HEK293 (cell line): ENCODE measurements at regions not wholly inside any gene's neighbourhood (a gene's known extent, or its start where the extent isn't known, plus 50 kb on each side); places are given as distances from the start of the nearest gene placed in this dataset.

Experiments used
- CTCF ChIA-PET: fragments of 350-600 bp; formaldehyde crosslinking; extraction: SDS; loops from one replicate; lab custom pipeline; 2021; ENCODE audit warnings: antibody characterized with exemption; lab: Yijun Ruan, JAX
- POLR2A ChIA-PET: fragments of 300-600 bp; formaldehyde crosslinking; extraction: SDS; loops from one replicate; lab custom pipeline; 2020; ENCODE audit warnings: antibody characterized with exemption, inconsistent platforms; lab: Yijun Ruan, JAX
- H3K27ac ChIP-seq: fragments of 200-500 bp; sonication (Bioruptor generic); 2 replicates; pipeline ENCODE4 v1.5.1; 2014; ENCODE audit warnings: low read depth, low read length, control low read depth, inconsistent platforms; ENCODE audit errors: extremely low read depth
- H3K36me3 ChIP-seq, 2 experiments: fragments of 200-500 bp in 1 of 2; sonication (Bioruptor generic) in 1 of 2; 1 replicate in 1 of 2; 2 replicates in 1 of 2; pipeline ENCODE4 v1.5.1; 2014 to 2017; ENCODE audit warnings: inconsistent platforms in 2 of 2, low read length in 2 of 2; ENCODE audit not compliant: control insufficient read depth in 2 of 2, insufficient read depth in 1 of 2
- H3K4me1 ChIP-seq: fragments of 200-500 bp; sonication (Bioruptor generic); 2 replicates; pipeline ENCODE4 v1.5.1; 2014; ENCODE audit warnings: mild to moderate bottlenecking, low read length, inconsistent platforms; ENCODE audit not compliant: control insufficient read depth, insufficient read depth
- H3K4me3 ChIP-seq: 2 replicates; pipeline ENCODE4 v1.5.1; 2011; ENCODE audit warnings: low read depth, mild to moderate bottlenecking, control low read depth, low read length, moderate library complexity
- H3K9me3 ChIP-seq: fragments of 200-500 bp; sonication (Bioruptor generic); 2 replicates; pipeline ENCODE4 v1.5.1; 2014; ENCODE audit warnings: low read depth, low read length, inconsistent platforms; ENCODE audit not compliant: control insufficient read depth, insufficient read depth
- EGR2 ChIP-seq: fragments of 450-650 bp; formaldehyde crosslinking; IDR thresholded peaks from 2 replicates; pipeline ENCODE4 v1.5.1; 2016; ENCODE audit warnings: low read depth, missing biosample characterization, missing genetic modification characterization
- HOXA7 ChIP-seq: sonication (generic); formaldehyde crosslinking; IDR thresholded peaks from 2 replicates; pipeline ENCODE4 v1.8.1; 2022; ENCODE audit warnings: missing genetic modification reagents, borderline replicate concordance
- OVOL3 ChIP-seq: fragments of 450-650 bp; formaldehyde crosslinking; IDR thresholded peaks from 2 replicates; pipeline ENCODE4 v1.5.1; 2016; ENCODE audit warnings: missing biosample characterization, missing genetic modification characterization
- SCRT1 ChIP-seq: fragments of 450-650 bp; formaldehyde crosslinking; IDR thresholded peaks from 2 replicates; pipeline ENCODE4 v1.5.1; 2016; ENCODE audit warnings: missing biosample characterization, missing genetic modification characterization, borderline replicate concordance
- SP3 ChIP-seq: fragments of 450-650 bp; formaldehyde crosslinking; IDR thresholded peaks from 2 replicates; pipeline ENCODE4 v1.5.1; 2016; ENCODE audit warnings: missing biosample characterization, missing genetic modification characterization
- SP7 ChIP-seq: fragments of 450-650 bp; formaldehyde crosslinking; IDR thresholded peaks from 2 replicates; pipeline ENCODE4 v1.5.1; 2016; ENCODE audit warnings: missing biosample characterization, missing genetic modification characterization
- ZBTB1 ChIP-seq: fragments of 450-650 bp; formaldehyde crosslinking; IDR thresholded peaks from 2 replicates; pipeline ENCODE4 v1.5.1; 2016; ENCODE audit warnings: missing biosample characterization, missing genetic modification characterization
- ZNF121 ChIP-seq: fragments of 450-650 bp; formaldehyde crosslinking; IDR thresholded peaks from 2 replicates; pipeline ENCODE4 v1.5.1; 2016; ENCODE audit warnings: missing biosample characterization, missing genetic modification characterization
- ZNF133 ChIP-seq: fragments of 450-650 bp; formaldehyde crosslinking; IDR thresholded peaks from 2 replicates; pipeline ENCODE4 v1.5.1; 2016; ENCODE audit warnings: missing biosample characterization, missing genetic modification characterization
- ZNF140 ChIP-seq: fragments of 450-650 bp; formaldehyde crosslinking; IDR thresholded peaks from 2 replicates; pipeline ENCODE4 v1.5.1; 2016; ENCODE audit warnings: missing biosample characterization, missing genetic modification characterization
- ZNF202 ChIP-seq: fragments of 450-650 bp; formaldehyde crosslinking; IDR thresholded peaks from 2 replicates; pipeline ENCODE4 v1.5.1; 2016; ENCODE audit warnings: missing biosample characterization, missing genetic modification characterization, borderline replicate concordance
- ZNF266 ChIP-seq: fragments of 450-650 bp; formaldehyde crosslinking; IDR thresholded peaks from 2 replicates; pipeline ENCODE4 v1.5.1; 2016; ENCODE audit warnings: missing biosample characterization, missing genetic modification characterization, low read depth
- ZNF426 ChIP-seq: fragments of 450-650 bp; formaldehyde crosslinking; IDR thresholded peaks from 2 replicates; pipeline ENCODE4 v1.5.1; 2017; ENCODE audit warnings: missing biosample characterization, missing genetic modification characterization, mild to moderate bottlenecking, inconsistent platforms, moderate library complexity
- ZNF501 ChIP-seq: fragments of 450-650 bp; formaldehyde crosslinking; IDR thresholded peaks from 2 replicates; pipeline ENCODE4 v1.5.1; 2016; ENCODE audit warnings: missing biosample characterization, missing genetic modification characterization
- ZNF560 ChIP-seq: fragments of 450-650 bp; formaldehyde crosslinking; IDR thresholded peaks from 2 replicates; pipeline ENCODE4 v1.5.1; 2017; ENCODE audit warnings: missing biosample characterization, missing genetic modification characterization, borderline replicate concordance
- ZSCAN23 ChIP-seq: fragments of 450-650 bp; formaldehyde crosslinking; IDR thresholded peaks from 2 replicates; pipeline ENCODE4 v1.5.1; 2016; ENCODE audit warnings: missing biosample characterization, missing genetic modification characterization
- TF ChIP-seq, protein P1 (sequence below): fragments of 450-650 bp; formaldehyde crosslinking; IDR thresholded peaks from 2 replicates; pipeline ENCODE4 v1.5.1; 2016; ENCODE audit warnings: missing biosample characterization, missing genetic modification characterization
- TF ChIP-seq, protein P2 (sequence below): fragments of 450-650 bp; formaldehyde crosslinking; IDR thresholded peaks from 2 replicates; pipeline ENCODE4 v1.5.1; 2016; ENCODE audit warnings: missing biosample characterization, missing genetic modification characterization, low read depth

GRCh38 chr21:36237441-36237840 lies 80.8 kb downstream of the DOP1B start:
- peaks cover 4 to 6% of the 10 kb centered on the region in 2 experiments; a peak in 2 of 3 replicates for H3K36me3 ChIP-seq
- POLR2A ChIA-PET, result no interaction called here
- no peaks in the 10 kb centered on the region for H3K9me3 ChIP-seq
- TF ChIP-seq SP7 (tag by site-specific recombination) (no peak), ZNF121 (tag by site-specific recombination) (peak; percentile 72; the same call in 1 of the 2 replicates), HOXA7 (CRISPR knock-in tag) (no peak)
- no peaks in the 10 kb centered on the region for H3K4me1 ChIP-seq
- H3K4me3 ChIP-seq, result no peak overlapping the region
- H3K27ac ChIP-seq, result no peak overlapping the region
- CTCF ChIA-PET, result no interaction called here

- Histone ChIP-seq H3K9me3 (no peaks in the 10 kb centered on the region), H3K27ac (no peak overlapping the region), H3K4me1 (no peaks in the 10 kb centered on the region), H3K36me3 (peaks cover 0 to 19% of the 10 kb centered on the region in 2 experiments; a peak in 1 of 3 replicates), H3K4me3 (no peak overlapping the region)
- TF ChIP-seq ZBTB1 (tag by site-specific recombination) (no peak), ZNF202 (tag by site-specific recombination) (no peak), EGR2 (tag by site-specific recombination) (no peak), OVOL3 (tag by site-specific recombination) (no peak), ZNF140 (tag by site-specific recombination) (no peak), ZNF426 (tag by site-specific recombination) (no peak), ZNF560 (no peak), ZNF266 (no peak), ZNF133 (tag by site-specific recombination) (no peak), ZNF501 (no peak), SP3 (no peak), SCRT1 (tag by site-specific recombination) (no peak)
- TF ChIP-seq, protein P1, sequence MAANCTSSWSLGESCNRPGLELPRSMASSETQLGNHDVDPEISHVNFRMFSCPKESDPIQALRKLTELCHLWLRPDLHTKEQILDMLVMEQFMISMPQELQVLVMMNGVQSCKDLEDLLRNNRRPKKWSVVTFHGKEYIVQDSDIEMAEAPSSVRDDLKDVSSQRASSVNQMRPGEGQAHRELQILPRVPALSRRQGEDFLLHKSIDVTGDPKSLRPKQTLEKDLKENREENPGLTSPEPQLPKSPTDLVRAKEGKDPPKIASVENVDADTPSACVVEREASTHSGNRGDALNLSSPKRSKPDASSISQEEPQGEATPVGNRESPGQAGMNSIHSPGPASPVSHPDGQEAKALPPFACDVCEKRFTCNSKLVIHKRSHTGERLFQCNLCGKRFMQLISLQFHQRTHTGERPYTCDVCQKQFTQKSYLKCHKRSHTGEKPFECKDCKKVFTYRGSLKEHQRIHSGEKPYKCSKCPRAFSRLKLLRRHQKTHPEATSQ (tag by site-specific recombination), result no peak
- TF ChIP-seq, protein P2, sequence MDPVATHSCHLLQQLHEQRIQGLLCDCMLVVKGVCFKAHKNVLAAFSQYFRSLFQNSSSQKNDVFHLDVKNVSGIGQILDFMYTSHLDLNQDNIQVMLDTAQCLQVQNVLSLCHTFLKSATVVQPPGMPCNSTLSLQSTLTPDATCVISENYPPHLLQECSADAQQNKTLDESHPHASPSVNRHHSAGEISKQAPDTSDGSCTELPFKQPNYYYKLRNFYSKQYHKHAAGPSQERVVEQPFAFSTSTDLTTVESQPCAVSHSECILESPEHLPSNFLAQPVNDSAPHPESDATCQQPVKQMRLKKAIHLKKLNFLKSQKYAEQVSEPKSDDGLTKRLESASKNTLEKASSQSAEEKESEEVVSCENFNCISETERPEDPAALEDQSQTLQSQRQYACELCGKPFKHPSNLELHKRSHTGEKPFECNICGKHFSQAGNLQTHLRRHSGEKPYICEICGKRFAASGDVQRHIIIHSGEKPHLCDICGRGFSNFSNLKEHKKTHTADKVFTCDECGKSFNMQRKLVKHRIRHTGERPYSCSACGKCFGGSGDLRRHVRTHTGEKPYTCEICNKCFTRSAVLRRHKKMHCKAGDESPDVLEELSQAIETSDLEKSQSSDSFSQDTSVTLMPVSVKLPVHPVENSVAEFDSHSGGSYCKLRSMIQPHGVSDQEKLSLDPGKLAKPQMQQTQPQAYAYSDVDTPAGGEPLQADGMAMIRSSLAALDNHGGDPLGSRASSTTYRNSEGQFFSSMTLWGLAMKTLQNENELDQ (tag by site-specific recombination), result no peak
- ChIA-PET CTCF (interaction anchor here (1.4 kb wide), 1 partner anchor 21 kb away, joined by 5 read pairs; no protein-coding TSS in a partner anchor), POLR2A (interaction anchor here (0.6 kb wide), 1 partner anchor 101 kb away, joined by 4 read pairs; no protein-coding TSS in a partner anchor)
These were observed 80.4 kb upstream of the MORC3 start for GRCh38 chr21:36239585-36239984.

GRCh38 chr21:36241717-36242116 lies 78.3 kb upstream of the MORC3 start:
- H3K9me3 ChIP-seq, result no peaks in the 10 kb centered on the region
- TF ChIP-seq ZSCAN23 (tag by site-specific recombination), result no peak
- no peak for TF ChIP-seq ZNF202 (tag by site-specific recombination)
- no peak overlapping the region for H3K27ac ChIP-seq
- no peaks in the 10 kb centered on the region for H3K4me1 ChIP-seq
- POLR2A ChIA-PET, result interaction anchor here (0.7 to 0.8 kb wide), 2 partner anchors 9 to 937 kb away, joined by 3 read pairs; no protein-coding TSS in a partner anchor
- CTCF ChIA-PET, result interaction anchor here (0.5 to 1.0 kb wide), 3 partner anchors 32 to 89 kb away, joined by 3 read pairs; no protein-coding TSS in a partner anchor
- H3K36me3 ChIP-seq, result peaks cover 17 to 20% of the 10 kb centered on the region in 2 experiments; a peak in 2 of 3 replicates
- no peak overlapping the region for H3K4me3 ChIP-seq
